HUES6 (cell line): ENCODE measurements at regions not wholly inside any gene's neighbourhood (a gene's known extent, or its start where the extent isn't known, plus 50 kb on each side); places are given as distances from the start of the nearest gene placed in this dataset.
A peak's percentile ranks its signal among the peaks of the same experiment; 100 is the strongest.

ENCODE experiments used
- H3K27ac ChIP-seq: 2 replicates; pipeline ENCODE4 v1.7.0; 2013; ENCODE audit warnings: low read depth, mild to moderate bottlenecking, low read length, inconsistent platforms
- H3K27me3 ChIP-seq: 2 replicates; pipeline ENCODE4 v1.6.1; 2013; ENCODE audit warnings: low read length; ENCODE audit not compliant: control insufficient read depth, insufficient read depth
- H3K36me3 ChIP-seq: 2 replicates; pipeline ENCODE4 v1.6.1; 2013; ENCODE audit warnings: low read length; ENCODE audit not compliant: control insufficient read depth, insufficient read depth
- H3K4me1 ChIP-seq: 2 replicates; pipeline ENCODE4 v1.6.1; 2013; ENCODE audit warnings: low read length; ENCODE audit not compliant: control insufficient read depth, insufficient read depth
- H3K4me3 ChIP-seq: 2 replicates; pipeline ENCODE4 v1.5.1; 2013; ENCODE audit warnings: low read depth, low read length
- H3K9ac ChIP-seq: one replicate; pipeline ENCODE4 v1.6.1; 2013; ENCODE audit warnings: mild to moderate bottlenecking, low read length
- H3K9me3 ChIP-seq: 2 replicates; pipeline ENCODE4 v1.6.1; 2013; ENCODE audit warnings: low read depth, low read length; ENCODE audit not compliant: control insufficient read depth, insufficient read depth

- Histone ChIP-seq H3K9me3 (no peaks in the 10 kb centered on the region; the same call in 1 of the 2 replicates), H3K4me1 (no peaks in the 10 kb centered on the region), H3K4me3 (no peak overlapping the region), H3K36me3 (no peaks in the 10 kb centered on the region), H3K27ac (no peak overlapping the region), H3K27me3 (no peaks in the 10 kb centered on the region), H3K9ac (no peak overlapping the region)
These were observed 375.2 kb upstream of the CTSO start for GRCh38 chr4:156328882-156329281.

DNA sequence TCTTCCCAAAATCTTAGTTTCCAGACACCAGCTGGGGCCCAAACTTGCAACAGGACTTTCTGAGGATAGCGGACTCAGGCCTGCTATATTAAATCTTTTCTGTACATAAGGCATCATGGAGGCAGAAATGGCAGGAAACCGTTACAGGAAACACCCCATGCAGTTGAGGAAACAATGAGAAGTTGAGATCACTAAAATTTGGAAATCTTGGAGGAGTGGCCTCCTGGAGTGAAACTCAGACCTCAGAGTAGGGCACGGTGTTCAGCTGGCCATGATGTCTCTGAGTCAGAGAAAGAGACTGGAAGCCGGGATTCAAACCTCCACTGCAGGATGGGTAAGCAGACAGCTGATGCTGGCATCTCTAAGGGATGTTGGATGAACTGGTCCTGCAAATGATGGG lies 372.6 kb upstream of the CTSO start:
- Histone ChIP-seq H3K9me3 (no peaks in the 10 kb centered on the region), H3K27me3 (no peaks in the 10 kb centered on the region), H3K4me3 (no peak overlapping the region), H3K4me1 (no peaks in the 10 kb centered on the region; the same call in 1 of the 2 replicates), H3K36me3 (no peaks in the 10 kb centered on the region), H3K9ac (no peak overlapping the region), H3K27ac (no peak overlapping the region)

DNA sequence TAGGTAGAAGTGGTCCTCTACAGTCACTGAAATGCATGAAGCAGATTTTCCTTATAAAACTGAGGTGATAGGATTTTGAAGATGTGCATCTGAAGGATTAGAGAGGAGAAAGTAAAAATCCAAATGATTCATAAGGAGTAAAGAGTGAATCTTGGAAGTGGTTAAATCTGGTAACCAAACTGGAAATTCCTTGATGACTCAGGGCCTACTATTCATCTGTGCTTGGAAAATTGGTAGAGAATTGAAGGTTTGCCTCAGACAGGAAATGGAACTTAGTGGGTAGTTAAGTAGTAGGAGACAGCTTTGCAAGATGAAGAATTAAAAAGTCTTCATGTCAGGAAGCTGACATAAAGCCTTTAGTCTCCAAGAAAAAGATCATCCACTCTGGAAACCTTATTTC lies 368.9 kb upstream of the CTSO start:
- no peak overlapping the region for H3K9ac ChIP-seq
- H3K9me3 ChIP-seq = peaks cover 4% of the 10 kb centered on the region; the same call in 1 of the 2 replicates

GRCh38 chr4:156321203-156321602 lies 367.5 kb upstream of the CTSO start:
- no peak overlapping the region for H3K4me3 ChIP-seq
- no peak overlapping the region for H3K9ac ChIP-seq

More for the DNA sequence above, 368.9 kb upstream of the CTSO start:
- H3K27ac ChIP-seq = no peak overlapping the region
- no peaks in the 10 kb centered on the region; the same call in 1 of the 2 replicates for H3K4me1 ChIP-seq
- H3K4me3 ChIP-seq = no peak overlapping the region
- no peaks in the 10 kb centered on the region for H3K36me3 ChIP-seq
- H3K27me3 ChIP-seq = no peaks in the 10 kb centered on the region

GRCh38 chr4:156313497-156313896 lies 359.8 kb upstream of the CTSO start:
- no peak overlapping the region for H3K4me3 ChIP-seq
- H3K9ac ChIP-seq = no peak overlapping the region
- no peak overlapping the region for H3K27ac ChIP-seq
- no peaks in the 10 kb centered on the region for H3K36me3 ChIP-seq
- peaks cover 19% of the 10 kb centered on the region for H3K9me3 ChIP-seq
- no peaks in the 10 kb centered on the region for H3K4me1 ChIP-seq
- H3K27me3 ChIP-seq = no peaks in the 10 kb centered on the region

More at GRCh38 chr4:156321203-156321602, 367.5 kb upstream of the CTSO start:
- Histone ChIP-seq H3K27ac (no peak overlapping the region), H3K27me3 (no peaks in the 10 kb centered on the region), H3K4me1 (no peaks in the 10 kb centered on the region; the same call in 1 of the 2 replicates), H3K36me3 (no peaks in the 10 kb centered on the region), H3K9me3 (peaks cover 15% of the 10 kb centered on the region)

DNA sequence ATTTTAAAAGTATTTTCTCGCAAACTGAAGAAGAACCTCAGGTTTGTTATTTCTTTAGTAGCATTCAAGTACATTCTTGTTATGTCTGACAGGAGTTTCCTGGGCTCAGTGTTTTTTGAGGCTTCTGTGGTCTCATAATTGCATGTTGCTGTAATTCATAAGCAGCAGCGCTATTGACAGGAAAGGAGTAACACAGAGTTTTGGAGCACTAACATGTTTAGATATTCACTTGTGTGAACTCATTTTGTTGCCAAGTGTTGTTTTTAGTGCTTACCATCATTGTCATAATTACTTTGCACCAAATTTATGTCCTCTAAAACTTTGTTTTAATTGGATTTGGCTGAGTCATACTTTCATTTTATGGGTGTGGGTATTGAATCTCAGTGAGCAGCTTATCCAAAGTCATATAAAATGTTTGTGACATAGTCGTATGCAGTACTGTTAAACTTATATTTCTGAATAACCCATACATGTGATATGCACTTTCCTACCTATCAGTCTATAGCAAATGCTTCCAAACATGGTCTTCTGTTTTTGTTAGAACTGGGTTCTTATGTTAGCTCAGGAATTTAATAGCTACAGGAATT lies 358.7 kb upstream of the CTSO start:
- Histone ChIP-seq H3K36me3 (no peaks in the 10 kb centered on the region), H3K9ac (no peak overlapping the region), H3K27me3 (no peaks in the 10 kb centered on the region), H3K4me3 (no peak overlapping the region), H3K27ac (no peak overlapping the region), H3K9me3 (peaks cover 13% of the 10 kb centered on the region), H3K4me1 (no peaks in the 10 kb centered on the region)

GRCh38 chr4:156309031-156309430 lies 355.4 kb upstream of the CTSO start:
- H3K4me1 ChIP-seq = peaks cover 5% of the 10 kb centered on the region; the same call in 1 of the 2 replicates
- H3K4me3 ChIP-seq = no peak overlapping the region
- H3K27ac ChIP-seq = no peak overlapping the region
- H3K9ac ChIP-seq = no peak overlapping the region
- no peaks in the 10 kb centered on the region; the same call in 1 of the 2 replicates for H3K9me3 ChIP-seq
- H3K36me3 ChIP-seq = no peaks in the 10 kb centered on the region
- H3K27me3 ChIP-seq = no peaks in the 10 kb centered on the region

- Histone ChIP-seq H3K27ac (peak overlapping the region; percentile 68; the same call in 1 of the 2 replicates), H3K27me3 (no peaks in the 10 kb centered on the region), H3K4me3 (no peak overlapping the region), H3K9me3 (no peaks in the 10 kb centered on the region; the same call in 1 of the 2 replicates), H3K9ac (no peak overlapping the region), H3K4me1 (peaks cover 11% of the 10 kb centered on the region; the same call in 1 of the 2 replicates), H3K36me3 (no peaks in the 10 kb centered on the region)
These were observed 350.0 kb upstream of the CTSO start for GRCh38 chr4:156303708-156304107.

DNA sequence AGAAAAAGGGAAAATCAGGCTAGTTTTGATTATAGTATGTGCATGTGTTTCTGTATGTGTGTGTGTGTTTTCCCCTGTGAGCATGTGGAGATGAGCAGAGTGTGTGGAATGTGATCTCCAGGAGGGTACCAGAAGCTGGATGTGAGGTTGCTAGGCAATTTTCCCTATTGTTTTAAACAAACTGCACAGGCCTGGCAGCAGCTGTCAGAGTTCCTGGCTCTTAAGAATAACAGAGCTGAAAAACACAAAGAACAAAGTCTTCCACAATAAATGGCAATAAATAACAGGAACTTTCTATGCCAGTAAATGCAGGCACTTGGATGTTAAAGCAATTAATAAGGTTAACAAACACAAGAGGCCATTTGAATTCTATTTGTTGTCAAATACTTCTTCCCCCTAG lies 344.6 kb upstream of the CTSO start:
- H3K4me1 ChIP-seq = 0 out of 2 replicates have a peak, but pooled peaks cover 4% of the 10 kb centered on the region
- no peaks in the 10 kb centered on the region for H3K27me3 ChIP-seq
- no peaks in the 10 kb centered on the region for H3K9me3 ChIP-seq
- no peak overlapping the region for H3K9ac ChIP-seq
- no peaks in the 10 kb centered on the region for H3K36me3 ChIP-seq
- H3K27ac ChIP-seq = no peak overlapping the region
- no peak overlapping the region for H3K4me3 ChIP-seq

DNA sequence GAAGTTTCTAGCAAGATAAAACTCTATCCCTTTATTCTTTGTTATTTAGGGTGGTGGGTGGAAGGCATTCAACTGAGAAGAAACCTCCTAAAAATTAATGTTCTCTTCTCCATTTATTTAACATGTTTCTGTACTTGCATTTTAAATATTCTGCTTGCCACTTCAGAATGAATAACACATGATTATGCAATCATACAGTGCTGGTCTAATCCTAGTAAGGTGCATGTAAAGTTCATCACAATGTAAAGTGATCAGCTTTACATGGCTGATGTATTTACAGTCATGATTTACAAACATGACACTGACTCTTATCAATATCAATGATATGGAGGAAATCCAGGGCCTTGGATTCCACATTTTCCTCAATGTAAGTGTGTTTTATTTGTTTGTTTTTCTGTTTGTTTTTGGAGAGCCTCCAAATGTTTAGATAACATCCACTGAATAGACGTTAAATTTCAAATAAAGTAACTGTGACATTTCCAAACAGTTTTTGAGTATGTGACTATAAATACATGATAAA lies 342.1 kb upstream of the CTSO start:
- H3K27ac ChIP-seq = no peak overlapping the region
- H3K9ac ChIP-seq = no peak overlapping the region
- no peaks in the 10 kb centered on the region for H3K36me3 ChIP-seq
- no peak overlapping the region for H3K4me3 ChIP-seq
- H3K4me1 ChIP-seq = 0 out of 2 replicates have a peak, but pooled peaks cover 4% of the 10 kb centered on the region
- no peaks in the 10 kb centered on the region for H3K27me3 ChIP-seq
- no peaks in the 10 kb centered on the region for H3K9me3 ChIP-seq

- H3K4me3 ChIP-seq = no peak overlapping the region
- H3K27me3 ChIP-seq = no peaks in the 10 kb centered on the region
- no peaks in the 10 kb centered on the region for H3K9me3 ChIP-seq
- H3K27ac ChIP-seq = peak overlapping the region; percentile 27; the same call in 1 of the 2 replicates
- H3K36me3 ChIP-seq = no peaks in the 10 kb centered on the region
- H3K9ac ChIP-seq = no peak overlapping the region
- H3K4me1 ChIP-seq = 0 out of 2 replicates have a peak, but pooled peaks cover 4% of the 10 kb centered on the region
These were observed 340.9 kb upstream of the CTSO start for GRCh38 chr4:156294577-156294976.
